ENCODE measurements at regions not wholly inside any gene's neighbourhood (a gene's known extent, or its start where the extent isn't known, plus 50 kb on each side); places are given as distances from the start of the nearest gene placed in this dataset.

DNA sequence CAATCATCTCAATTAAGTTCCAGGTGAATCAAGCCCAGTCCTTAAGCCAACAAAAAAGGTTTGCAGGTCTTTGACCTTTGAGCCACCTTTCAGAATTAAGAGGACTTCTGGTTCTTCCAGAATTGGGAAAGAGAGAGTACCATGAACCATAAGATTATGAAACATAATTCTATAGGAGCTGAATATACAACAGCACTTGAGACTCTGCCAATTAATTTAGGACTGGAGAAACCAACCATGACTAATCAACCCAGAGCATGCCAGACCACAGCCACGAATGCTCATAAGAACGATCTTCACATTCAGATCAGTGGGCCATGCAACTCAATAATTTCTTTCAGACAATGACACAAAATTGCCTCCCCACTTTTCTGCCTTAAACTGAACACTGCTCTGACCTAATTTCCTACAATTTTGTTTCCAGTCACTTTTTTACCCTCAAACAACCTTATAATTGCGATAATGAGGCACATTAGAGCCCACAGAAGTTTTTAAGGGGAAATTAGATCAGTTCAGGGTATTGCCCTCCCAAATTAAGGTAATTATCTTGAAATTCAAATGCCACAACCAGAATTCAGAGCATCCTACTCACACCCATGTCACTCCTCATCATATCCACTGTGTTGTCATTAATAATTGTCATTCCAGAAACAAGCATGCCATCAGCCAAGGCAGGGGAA, 213.4 kb downstream of the ATPSCKMT start:
- Histone ChIP-seq H3K27ac (ENCODE audit: low read depth in 1 of 2, low read length in 1 of 2) (no peak overlapping the region), H3K36me3 (ENCODE audit: control insufficient read depth in 4 of 4, insufficient read depth in 4 of 4, low read length in 4 of 4) (no peaks in the 10 kb centered on the region), H3K4me1 (ENCODE audit: control insufficient read depth in 5 of 5, insufficient read depth in 5 of 5, low read length in 5 of 5) (no peaks in the 10 kb centered on the region), H3K9me3 (ENCODE audit: control insufficient read depth in 4 of 4, insufficient read depth in 3 of 4, low read length in 3 of 4) (peaks cover 0 to 1% (median 0%) of the 10 kb centered on the region in 4 donors), H3K4me3 (no peak overlapping the region), H3K27me3 (ENCODE audit: control insufficient read depth in 3 of 3, insufficient read depth in 3 of 3, low read length in 2 of 3) (no peaks in the 10 kb centered on the region), H3K9ac (ENCODE audit: insufficient read depth in 1 of 2, low read length in 2 of 2) (no peak overlapping the region)
- ATAC-seq (ENCODE audit: insufficient read depth, low FRiP score) (no peak), DNase-seq (no peak)
- 87 to 88% methylated on average over 3 of the region's 3 CpGs for WGBS, 2 donors
- TF ChIP-seq, protein P1, sequence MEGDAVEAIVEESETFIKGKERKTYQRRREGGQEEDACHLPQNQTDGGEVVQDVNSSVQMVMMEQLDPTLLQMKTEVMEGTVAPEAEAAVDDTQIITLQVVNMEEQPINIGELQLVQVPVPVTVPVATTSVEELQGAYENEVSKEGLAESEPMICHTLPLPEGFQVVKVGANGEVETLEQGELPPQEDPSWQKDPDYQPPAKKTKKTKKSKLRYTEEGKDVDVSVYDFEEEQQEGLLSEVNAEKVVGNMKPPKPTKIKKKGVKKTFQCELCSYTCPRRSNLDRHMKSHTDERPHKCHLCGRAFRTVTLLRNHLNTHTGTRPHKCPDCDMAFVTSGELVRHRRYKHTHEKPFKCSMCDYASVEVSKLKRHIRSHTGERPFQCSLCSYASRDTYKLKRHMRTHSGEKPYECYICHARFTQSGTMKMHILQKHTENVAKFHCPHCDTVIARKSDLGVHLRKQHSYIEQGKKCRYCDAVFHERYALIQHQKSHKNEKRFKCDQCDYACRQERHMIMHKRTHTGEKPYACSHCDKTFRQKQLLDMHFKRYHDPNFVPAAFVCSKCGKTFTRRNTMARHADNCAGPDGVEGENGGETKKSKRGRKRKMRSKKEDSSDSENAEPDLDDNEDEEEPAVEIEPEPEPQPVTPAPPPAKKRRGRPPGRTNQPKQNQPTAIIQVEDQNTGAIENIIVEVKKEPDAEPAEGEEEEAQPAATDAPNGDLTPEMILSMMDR (IDR thresholded peaks at IDR 0.05; ENCODE audit: control extremely low read depth, extremely low read depth), result no peak

DNA sequence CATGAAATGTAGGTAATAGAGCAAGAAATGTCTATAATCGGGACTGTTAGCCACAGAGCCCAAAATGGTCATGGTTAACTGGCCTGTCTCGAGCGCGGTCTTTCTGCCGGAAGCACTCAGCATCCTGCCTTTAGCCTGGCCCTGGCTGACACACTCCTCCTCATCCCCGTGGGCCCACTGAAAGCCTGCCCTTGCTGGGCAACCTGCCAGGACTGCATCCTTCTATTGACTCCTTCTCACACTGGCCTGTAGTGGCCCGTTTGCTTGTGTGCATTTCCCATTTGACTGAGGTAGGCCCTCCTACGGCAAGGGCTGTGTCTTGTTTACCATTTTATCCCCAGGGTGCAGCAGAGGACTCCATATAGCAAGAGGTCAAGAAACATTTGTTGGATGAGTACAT, 215.7 kb downstream of the ATPSCKMT start:
- Histone ChIP-seq H3K4me1 (ENCODE audit: control insufficient read depth in 5 of 5, insufficient read depth in 5 of 5, low read length in 5 of 5) (no peaks in the 10 kb centered on the region), H3K27me3 (ENCODE audit: control insufficient read depth in 3 of 3, insufficient read depth in 3 of 3, low read length in 2 of 3) (no peaks in the 10 kb centered on the region), H3K36me3 (ENCODE audit: control insufficient read depth in 4 of 4, insufficient read depth in 4 of 4, low read length in 4 of 4) (no peaks in the 10 kb centered on the region), H3K27ac (ENCODE audit: low read depth in 1 of 2, low read length in 1 of 2) (no peak overlapping the region), H3K9me3 (ENCODE audit: control insufficient read depth in 4 of 4, insufficient read depth in 3 of 4, low read length in 3 of 4) (peaks cover 0 to 5% (median 0%) of the 10 kb centered on the region in 4 donors), H3K9ac (ENCODE audit: insufficient read depth in 1 of 2, low read length in 2 of 2) (no peak overlapping the region), H3K4me3 (no peak overlapping the region)
- 65 to 80% methylated on average over 8 of the region's 8 CpGs for WGBS, 2 donors
- peak in 1 of 3 donors; percentile 27 for DNase-seq
- no peak for ATAC-seq (ENCODE audit: insufficient read depth, low FRiP score)
- TF ChIP-seq, protein P1 (IDR thresholded peaks at IDR 0.05; ENCODE audit: control extremely low read depth, extremely low read depth), result no peak

DNA sequence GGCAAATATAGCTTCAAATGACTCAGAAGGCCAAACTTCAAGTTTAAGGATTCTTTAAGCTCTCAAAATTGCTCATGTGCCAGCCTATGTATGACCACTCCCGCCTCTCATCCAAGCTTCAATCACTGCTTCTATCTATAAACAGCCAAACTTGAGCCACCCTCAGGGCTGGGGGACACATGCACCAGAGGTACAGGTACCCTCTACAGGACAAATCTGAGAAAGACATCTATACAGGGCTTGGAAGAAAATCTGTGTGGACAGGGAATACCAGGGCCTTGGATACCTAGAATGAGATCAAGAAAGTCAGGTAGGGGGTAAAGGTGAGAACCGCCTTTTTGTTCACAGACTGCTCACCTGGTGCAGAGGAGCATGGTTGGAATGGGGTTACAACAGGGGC, 217.9 kb downstream of the ATPSCKMT start:
- Histone ChIP-seq H3K9me3 (ENCODE audit: control insufficient read depth in 4 of 4, insufficient read depth in 3 of 4, low read length in 3 of 4) (peaks cover 0 to 5% (median 0%) of the 10 kb centered on the region in 4 donors), H3K4me1 (ENCODE audit: control insufficient read depth in 5 of 5, insufficient read depth in 5 of 5, low read length in 5 of 5) (no peaks in the 10 kb centered on the region), H3K4me3 (no peak overlapping the region), H3K27ac (ENCODE audit: low read depth in 1 of 2, low read length in 1 of 2) (no peak overlapping the region), H3K9ac (ENCODE audit: insufficient read depth in 1 of 2, low read length in 2 of 2) (no peak overlapping the region), H3K27me3 (ENCODE audit: control insufficient read depth in 3 of 3, insufficient read depth in 3 of 3, low read length in 2 of 3) (no peaks in the 10 kb centered on the region), H3K36me3 (ENCODE audit: control insufficient read depth in 4 of 4, insufficient read depth in 4 of 4, low read length in 4 of 4) (no peaks in the 10 kb centered on the region)
- no peak for DNase-seq
- no peak for ATAC-seq (ENCODE audit: insufficient read depth, low FRiP score)
- TF ChIP-seq, protein P1 (IDR thresholded peaks at IDR 0.05; ENCODE audit: control extremely low read depth, extremely low read depth), result no peak
- 90 to 94% methylated on average over 2 of the region's 2 CpGs for WGBS, 2 donors
